ENCODE measurements at regions not wholly inside any gene's neighbourhood (a gene's known extent, or its start where the extent isn't known, plus 50 kb on each side); places are given as distances from the start of the nearest gene placed in this dataset.

DNA sequence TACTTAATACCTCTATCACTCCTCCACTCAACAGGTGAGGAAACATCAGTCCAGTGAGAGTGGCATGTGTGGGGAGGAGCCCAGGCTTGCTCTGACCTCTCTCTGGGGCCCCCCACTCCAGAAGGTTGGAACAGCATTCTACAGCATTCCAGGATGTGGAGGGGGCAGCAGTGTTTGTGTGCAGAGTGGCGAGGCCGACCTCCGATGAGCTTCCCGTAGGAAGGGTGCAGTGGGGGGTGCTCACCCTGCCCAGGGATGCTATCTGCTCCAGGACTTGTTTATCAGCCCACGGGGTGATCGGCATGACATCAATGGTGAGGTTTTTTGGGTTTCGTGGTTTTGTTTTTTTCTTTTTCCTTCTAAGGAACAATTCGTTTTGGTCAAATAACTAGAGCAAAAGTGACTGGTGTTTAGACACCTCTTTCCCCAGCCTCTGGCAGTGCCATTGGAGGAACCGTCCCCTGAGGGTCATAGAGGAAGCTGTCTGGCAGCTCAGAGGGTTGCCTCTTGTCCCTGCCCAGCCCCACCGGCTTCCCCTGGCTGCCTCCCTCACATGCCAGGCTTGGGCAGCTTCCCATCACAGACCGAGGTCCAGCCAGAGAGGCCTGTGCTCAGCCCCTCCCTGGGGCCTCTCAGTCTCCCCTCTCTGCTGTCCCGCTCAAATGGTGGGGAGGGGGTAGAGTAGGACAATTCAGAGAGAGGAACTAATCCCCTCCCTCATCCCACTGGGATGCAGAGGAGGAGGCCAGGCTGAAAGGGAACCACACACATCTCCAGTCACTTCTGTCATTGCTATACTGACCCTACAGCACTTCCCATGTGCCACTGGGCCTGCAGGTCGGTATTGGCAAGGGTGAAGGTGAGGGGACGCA is 96.5 kb downstream of the ZFP36L2 start:
- peak; percentile 60 for DNase-seq
- Histone ChIP-seq H3K9me3 (no peaks in the 10 kb centered on the region), H3K36me3 (no peaks in the 10 kb centered on the region), H3K4me3 (no peak overlapping the region), H3K27me3 (no peaks in the 10 kb centered on the region), H3K27ac (peak overlapping the region; percentile 83 to 89 (median 86)), H3K4me1 (peaks cover 34 to 70% (median 45%) of the 10 kb centered on the region in 4 donors)
- intact Hi-C loops (cut with DNase I; ENCODE audit: low total_unique reads), result no loop called here
- TF ChIP-seq POLR2AphosphoS5 (IDR thresholded peaks at IDR 0.05) (no peak), POLR2A (IDR thresholded peaks at IDR 0.05) (peak; percentile 29)
- TF ChIP-seq, protein P1, sequence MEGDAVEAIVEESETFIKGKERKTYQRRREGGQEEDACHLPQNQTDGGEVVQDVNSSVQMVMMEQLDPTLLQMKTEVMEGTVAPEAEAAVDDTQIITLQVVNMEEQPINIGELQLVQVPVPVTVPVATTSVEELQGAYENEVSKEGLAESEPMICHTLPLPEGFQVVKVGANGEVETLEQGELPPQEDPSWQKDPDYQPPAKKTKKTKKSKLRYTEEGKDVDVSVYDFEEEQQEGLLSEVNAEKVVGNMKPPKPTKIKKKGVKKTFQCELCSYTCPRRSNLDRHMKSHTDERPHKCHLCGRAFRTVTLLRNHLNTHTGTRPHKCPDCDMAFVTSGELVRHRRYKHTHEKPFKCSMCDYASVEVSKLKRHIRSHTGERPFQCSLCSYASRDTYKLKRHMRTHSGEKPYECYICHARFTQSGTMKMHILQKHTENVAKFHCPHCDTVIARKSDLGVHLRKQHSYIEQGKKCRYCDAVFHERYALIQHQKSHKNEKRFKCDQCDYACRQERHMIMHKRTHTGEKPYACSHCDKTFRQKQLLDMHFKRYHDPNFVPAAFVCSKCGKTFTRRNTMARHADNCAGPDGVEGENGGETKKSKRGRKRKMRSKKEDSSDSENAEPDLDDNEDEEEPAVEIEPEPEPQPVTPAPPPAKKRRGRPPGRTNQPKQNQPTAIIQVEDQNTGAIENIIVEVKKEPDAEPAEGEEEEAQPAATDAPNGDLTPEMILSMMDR (IDR thresholded peaks at IDR 0.05), result no peak
- 73 to 86% methylated on average over 7 to 14 of the region's 14 CpGs for WGBS, 2 donors (ENCODE audit: low coverage in 1 of 2)
- in situ Hi-C loops (cut with MboI; ENCODE audit: low pct_ligation_motif_present in 1 of 4, low pct_unique_long_range_greater_than_20kb in 1 of 4, low sequenced_read_pairs in 3 of 4), result loop anchor here in 3 of 4 donors (5.0 to 10.0 kb wide), 4 partner anchors 97 to 355 kb away; partner anchors contain the start of gene ZFP36L2 (in 1 of the 3)

DNA sequence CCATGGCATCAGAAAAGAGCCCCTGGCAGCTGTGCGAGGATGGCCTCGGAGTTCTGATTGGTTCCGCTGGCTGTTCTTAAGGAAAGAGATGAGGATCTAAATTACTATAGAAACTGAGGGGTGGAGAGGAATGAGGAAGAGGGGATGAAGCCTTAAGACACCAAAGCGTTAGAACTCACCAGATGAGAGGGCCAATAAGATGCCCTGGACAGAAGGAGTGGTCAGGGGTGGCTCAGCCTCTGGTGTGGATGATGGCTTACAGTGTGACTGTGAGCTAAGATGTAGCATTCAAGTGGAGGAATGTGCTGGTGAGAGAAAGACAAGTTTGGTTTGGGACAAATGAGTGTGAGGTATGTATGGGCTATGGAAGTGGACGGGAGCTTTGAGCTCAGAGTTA is 97.8 kb downstream of the ZFP36L2 start:
- Histone ChIP-seq H3K27me3 (no peaks in the 10 kb centered on the region), H3K27ac (peak overlapping the region; percentile 83 to 89 (median 86)), H3K4me1 (peaks cover 31 to 63% (median 44%) of the 10 kb centered on the region in 4 donors), H3K4me3 (no peak overlapping the region), H3K9me3 (no peaks in the 10 kb centered on the region), H3K36me3 (no peaks in the 10 kb centered on the region)
- WGBS, 2 donors (ENCODE audit: low coverage in 1 of 2), result 74 to 94% methylated on average over 5 of the region's 5 CpGs
- no peak for TF ChIP-seq EP300 (IDR thresholded peaks at IDR 0.05; ENCODE audit: low read depth)
- no peak for TF ChIP-seq POLR2AphosphoS5 (IDR thresholded peaks at IDR 0.05)
- TF ChIP-seq, protein P1 (IDR thresholded peaks at IDR 0.05), result no peak
- in situ Hi-C loops (cut with MboI; ENCODE audit: low pct_ligation_motif_present in 1 of 4, low pct_unique_long_range_greater_than_20kb in 1 of 4, low sequenced_read_pairs in 3 of 4) (loop anchor here in 3 of 4 donors (5.0 to 10.0 kb wide), 4 partner anchors 99 to 356 kb away; partner anchors contain the start of gene ZFP36L2 (in 1 of the 3)), intact Hi-C loops (cut with DNase I; ENCODE audit: low total_unique reads) (no loop called here)
- no peak for DNase-seq

DNA sequence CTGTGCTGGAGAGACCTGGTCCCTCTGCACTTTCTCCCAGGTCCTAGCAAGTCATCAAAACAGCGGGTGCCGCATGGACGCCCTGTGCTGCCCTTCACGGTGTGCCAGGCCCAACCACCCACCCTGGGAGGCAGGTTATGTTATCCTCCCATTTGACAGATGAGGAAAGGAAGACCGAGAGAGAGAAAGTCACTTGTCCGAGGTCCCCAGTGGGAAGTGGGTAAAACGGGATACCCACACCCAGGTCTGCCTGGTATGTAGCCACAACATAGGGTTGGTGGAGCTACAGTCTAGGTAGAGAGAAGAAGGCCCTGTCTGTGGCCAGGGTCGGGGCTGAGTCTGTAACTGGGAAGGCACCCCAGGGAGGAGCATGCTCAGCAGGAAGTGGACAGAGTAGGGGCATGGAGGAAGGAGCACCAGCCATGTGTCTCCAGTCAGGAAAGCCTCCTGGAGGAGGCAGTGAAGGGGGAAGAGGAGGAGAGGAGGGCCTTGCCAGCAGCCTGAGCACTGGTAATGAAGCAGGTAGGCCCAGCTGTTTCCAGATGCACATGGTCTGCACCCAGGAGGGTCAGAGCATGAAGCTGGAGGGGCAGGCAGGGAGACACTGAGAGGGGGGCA is 98.4 kb downstream of the ZFP36L2 start:
- WGBS, 2 donors (ENCODE audit: low coverage in 1 of 2), result 89% methylated on average over 8 of the region's 8 CpGs; no CpG with 5 or more reads in 1 of the 2 donors
- in situ Hi-C loops (cut with MboI; ENCODE audit: low pct_ligation_motif_present in 1 of 4, low pct_unique_long_range_greater_than_20kb in 1 of 4, low sequenced_read_pairs in 3 of 4), result loop anchor here in 3 of 4 donors (5.0 to 10.0 kb wide), 4 partner anchors 99 to 357 kb away; partner anchors contain the start of gene ZFP36L2 (in 1 of the 3)
- H3K27ac ChIP-seq, result peak overlapping the region; percentile 83 to 89 (median 86)

More for the DNA sequence above, 98.4 kb downstream of the ZFP36L2 start:
- intact Hi-C loops (cut with DNase I; ENCODE audit: low total_unique reads), result no loop called here
- Histone ChIP-seq H3K27me3 (no peaks in the 10 kb centered on the region), H3K4me3 (no peak overlapping the region), H3K9me3 (no peaks in the 10 kb centered on the region), H3K36me3 (no peaks in the 10 kb centered on the region), H3K4me1 (peaks cover 26 to 62% (median 40%) of the 10 kb centered on the region in 4 donors)
- TF ChIP-seq POLR2AphosphoS5 (IDR thresholded peaks at IDR 0.05), result no peak
- TF ChIP-seq POLR2A (IDR thresholded peaks at IDR 0.05), result no peak
- TF ChIP-seq, protein P1 (IDR thresholded peaks at IDR 0.05), result no peak
- TF ChIP-seq EP300 (IDR thresholded peaks at IDR 0.05; ENCODE audit: low read depth), result no peak
- no peak for DNase-seq

Measured in transverse colon (tissue), 4 donors.